ENCODE measurements at regions not wholly inside any gene's neighbourhood (a gene's known extent, or its start where the extent isn't known, plus 50 kb on each side); places are given as distances from the start of the nearest gene placed in this dataset.

DNA sequence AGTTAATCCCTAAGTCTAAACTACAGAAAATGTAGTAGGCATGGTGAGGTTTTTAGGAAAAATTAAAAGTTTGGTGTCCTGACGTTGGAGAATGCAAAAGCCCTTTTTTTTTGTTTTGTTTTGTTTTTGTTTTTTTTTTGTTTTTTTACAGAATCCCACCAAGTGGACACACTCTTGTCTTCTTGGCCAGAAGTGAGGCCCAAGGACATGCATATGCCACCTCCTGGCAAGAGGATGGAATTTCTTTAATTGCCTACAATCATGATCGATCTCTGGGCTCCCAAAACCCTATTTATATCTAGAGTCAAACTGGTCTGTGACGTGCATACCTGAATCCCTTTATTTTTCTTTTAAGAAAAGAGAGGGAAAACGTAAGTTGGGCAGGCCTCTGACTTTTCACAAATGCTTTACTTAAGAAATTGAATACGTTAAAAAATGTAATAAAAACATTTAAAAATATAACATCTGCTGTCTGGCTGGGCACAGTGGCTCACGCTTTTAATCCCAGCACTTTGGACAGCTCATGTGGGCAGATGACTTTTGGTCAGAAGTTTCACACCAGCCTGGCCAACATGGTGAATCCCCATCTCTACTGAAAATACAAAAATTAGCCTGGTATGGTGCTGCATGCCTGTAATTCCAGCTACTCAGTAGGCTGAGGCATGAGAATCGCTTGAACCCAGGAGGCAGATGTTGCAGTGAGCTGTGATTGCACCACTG lies 502.7 kb downstream of the CBLN2 start:
- DNase-seq (ENCODE audit: low read depth): no peak
- Histone ChIP-seq H3K27me3 (ENCODE audit: control insufficient read depth, insufficient read depth, low read length) (no peaks in the 10 kb centered on the region), H3K4me3 (ENCODE audit: low read depth, low read length) (no peak overlapping the region), H3K36me3 (ENCODE audit: control insufficient read depth, insufficient read depth, low read length) (no peaks in the 10 kb centered on the region)
- TF ChIP-seq, protein P1, sequence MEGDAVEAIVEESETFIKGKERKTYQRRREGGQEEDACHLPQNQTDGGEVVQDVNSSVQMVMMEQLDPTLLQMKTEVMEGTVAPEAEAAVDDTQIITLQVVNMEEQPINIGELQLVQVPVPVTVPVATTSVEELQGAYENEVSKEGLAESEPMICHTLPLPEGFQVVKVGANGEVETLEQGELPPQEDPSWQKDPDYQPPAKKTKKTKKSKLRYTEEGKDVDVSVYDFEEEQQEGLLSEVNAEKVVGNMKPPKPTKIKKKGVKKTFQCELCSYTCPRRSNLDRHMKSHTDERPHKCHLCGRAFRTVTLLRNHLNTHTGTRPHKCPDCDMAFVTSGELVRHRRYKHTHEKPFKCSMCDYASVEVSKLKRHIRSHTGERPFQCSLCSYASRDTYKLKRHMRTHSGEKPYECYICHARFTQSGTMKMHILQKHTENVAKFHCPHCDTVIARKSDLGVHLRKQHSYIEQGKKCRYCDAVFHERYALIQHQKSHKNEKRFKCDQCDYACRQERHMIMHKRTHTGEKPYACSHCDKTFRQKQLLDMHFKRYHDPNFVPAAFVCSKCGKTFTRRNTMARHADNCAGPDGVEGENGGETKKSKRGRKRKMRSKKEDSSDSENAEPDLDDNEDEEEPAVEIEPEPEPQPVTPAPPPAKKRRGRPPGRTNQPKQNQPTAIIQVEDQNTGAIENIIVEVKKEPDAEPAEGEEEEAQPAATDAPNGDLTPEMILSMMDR (IDR thresholded peaks at IDR 0.05; ENCODE audit: insufficient read depth, low read length, severe bottlenecking): no peak
- no peak for FAIRE-seq

DNA sequence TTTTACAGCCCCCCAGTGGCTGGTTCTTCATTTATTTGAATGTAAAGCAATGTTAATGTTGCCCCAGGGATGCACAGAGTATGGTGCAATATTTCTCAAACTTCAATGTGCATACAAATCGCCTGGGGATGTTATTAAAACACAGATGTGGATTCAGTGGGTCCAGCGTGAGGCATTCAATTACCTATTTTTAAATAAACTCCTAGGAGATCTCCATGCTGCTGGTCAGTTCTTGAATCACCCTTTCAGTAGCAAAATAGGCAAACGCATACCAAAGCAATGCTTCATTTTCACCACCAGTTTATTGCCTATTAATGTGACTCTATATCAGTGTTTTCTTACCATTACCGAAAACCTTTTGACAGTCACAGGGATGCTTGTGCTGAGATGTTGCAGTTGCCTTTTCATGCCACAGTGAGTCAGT lies 530.7 kb downstream of the CBLN2 start:
- Histone ChIP-seq H3K4me3 (ENCODE audit: low read depth, low read length) (no peak overlapping the region), H3K27me3 (ENCODE audit: control insufficient read depth, insufficient read depth, low read length) (no peaks in the 10 kb centered on the region), H3K36me3 (ENCODE audit: control insufficient read depth, insufficient read depth, low read length) (no peaks in the 10 kb centered on the region)
- DNase-seq (ENCODE audit: low read depth) (no peak), FAIRE-seq (no peak)
- TF ChIP-seq, protein P1 (IDR thresholded peaks at IDR 0.05; ENCODE audit: insufficient read depth, low read length, severe bottlenecking): no peak

- Histone ChIP-seq H3K4me3 (ENCODE audit: low read depth, low read length) (no peak overlapping the region), H3K27me3 (ENCODE audit: control insufficient read depth, insufficient read depth, low read length) (no peaks in the 10 kb centered on the region), H3K36me3 (ENCODE audit: control insufficient read depth, insufficient read depth, low read length) (no peaks in the 10 kb centered on the region)
- TF ChIP-seq, protein P1 (IDR thresholded peaks at IDR 0.05; ENCODE audit: insufficient read depth, low read length, severe bottlenecking): no peak
- no peak for FAIRE-seq
- DNase-seq (ENCODE audit: low read depth): no peak
Measured at GRCh38 chr18:71998547-71999097, 545.5 kb downstream of the CBLN2 start.

DNA sequence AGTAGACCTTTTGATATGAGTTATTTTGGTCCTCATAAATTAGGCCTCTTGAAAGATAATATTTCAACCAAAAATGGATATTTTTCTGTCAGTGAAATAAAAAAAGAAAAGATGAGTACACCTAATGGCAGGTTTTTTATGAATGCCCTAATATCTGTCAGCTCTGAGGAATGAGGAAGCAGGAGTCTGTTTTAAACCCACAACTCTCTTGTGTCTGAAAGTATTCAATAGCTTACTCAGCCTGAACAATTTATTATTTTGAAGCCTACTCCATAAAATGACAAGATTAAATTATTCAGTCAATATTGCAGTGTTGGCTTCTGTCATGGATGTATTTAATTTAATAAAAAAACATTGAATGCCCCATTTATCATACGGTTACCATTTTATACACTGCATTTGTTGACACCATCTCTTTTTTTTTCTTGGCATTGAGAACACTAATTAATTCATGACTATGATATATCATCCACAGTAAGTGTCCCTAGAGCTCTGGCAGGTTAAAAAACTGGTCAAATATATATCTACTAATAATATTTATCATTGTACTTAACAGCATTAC lies 548.2 kb downstream of the CBLN2 start:
- DNase-seq (ENCODE audit: low read depth) (peak; percentile 9), FAIRE-seq (no peak)
- Histone ChIP-seq H3K4me3 (ENCODE audit: low read depth, low read length) (no peak overlapping the region), H3K36me3 (ENCODE audit: control insufficient read depth, insufficient read depth, low read length) (no peaks in the 10 kb centered on the region), H3K27me3 (ENCODE audit: control insufficient read depth, insufficient read depth, low read length) (no peaks in the 10 kb centered on the region)
- TF ChIP-seq, protein P1 (IDR thresholded peaks at IDR 0.05; ENCODE audit: insufficient read depth, low read length, severe bottlenecking): no peak

GRCh38 chr18:71994273-71994672 lies 549.9 kb downstream of the CBLN2 start:
- no peak for DNase-seq (ENCODE audit: low read depth)
- Histone ChIP-seq H3K4me3 (ENCODE audit: low read depth, low read length) (no peak overlapping the region), H3K36me3 (ENCODE audit: control insufficient read depth, insufficient read depth, low read length) (no peaks in the 10 kb centered on the region), H3K27me3 (ENCODE audit: control insufficient read depth, insufficient read depth, low read length) (no peaks in the 10 kb centered on the region)
- FAIRE-seq: no peak
- TF ChIP-seq, protein P1 (IDR thresholded peaks at IDR 0.05; ENCODE audit: insufficient read depth, low read length, severe bottlenecking): no peak
